HuH-7.5 (cell line): ENCODE measurements at regions not wholly inside any gene's neighbourhood (a gene's known extent, or its start where the extent isn't known, plus 50 kb on each side); places are given as distances from the start of the nearest gene placed in this dataset.

Experiments
- DNase-seq: peaks from one replicate; pipeline ENCODE4 v3.0.0; 2011; ENCODE audit warnings: low spot score

GRCh38 chr7:96927131-96927530, 78.2 kb upstream of the DLX6 start:
- no peak for DNase-seq

GRCh38 chr7:96928965-96929364, 76.4 kb upstream of the DLX6 start:
- DNase-seq, result no peak

GRCh38 chr7:96931891-96932290, 73.5 kb upstream of the DLX6 start:
- DNase-seq, result no peak

GRCh38 chr7:96933067-96933645, 72.2 kb upstream of the DLX6 start:
- no peak for DNase-seq

GRCh38 chr7:96936621-96937020, 68.7 kb upstream of the DLX6 start:
- DNase-seq, result no peak

- DNase-seq, result no peak
Observed at GRCh38 chr7:96942112-96942511, 63.2 kb upstream of the DLX6 start.

- DNase-seq, result no peak
Observed at GRCh38 chr7:96949766-96950165, 55.6 kb upstream of the DLX6 start.

- no peak for DNase-seq
Observed at GRCh38 chr7:96952974-96953391, 52.4 kb upstream of the DLX6 start.

GRCh38 chr7:96953676-96954513, 51.5 kb upstream of the DLX6 start:
- DNase-seq, result no peak
